GM18909 (cell line): ENCODE measurements at regions not wholly inside any gene's neighbourhood (a gene's known extent, or its start where the extent isn't known, plus 50 kb on each side); places are given as distances from the start of the nearest gene placed in this dataset.
"Not testable (repeated sequence)": the region's sequence is repeated elsewhere in the genome, so short reads cannot be mapped to it uniquely, and the experiment has no call there.

ENCODE experiments used
- ATAC-seq: cut with Tn5 transposase; IDR thresholded peaks from one replicate; pipeline ENCODE4 v1.9.1; 2021; ENCODE audit warnings: mild to moderate bottlenecking; ENCODE audit not compliant: unreplicated experiment, poor library complexity

DNA sequence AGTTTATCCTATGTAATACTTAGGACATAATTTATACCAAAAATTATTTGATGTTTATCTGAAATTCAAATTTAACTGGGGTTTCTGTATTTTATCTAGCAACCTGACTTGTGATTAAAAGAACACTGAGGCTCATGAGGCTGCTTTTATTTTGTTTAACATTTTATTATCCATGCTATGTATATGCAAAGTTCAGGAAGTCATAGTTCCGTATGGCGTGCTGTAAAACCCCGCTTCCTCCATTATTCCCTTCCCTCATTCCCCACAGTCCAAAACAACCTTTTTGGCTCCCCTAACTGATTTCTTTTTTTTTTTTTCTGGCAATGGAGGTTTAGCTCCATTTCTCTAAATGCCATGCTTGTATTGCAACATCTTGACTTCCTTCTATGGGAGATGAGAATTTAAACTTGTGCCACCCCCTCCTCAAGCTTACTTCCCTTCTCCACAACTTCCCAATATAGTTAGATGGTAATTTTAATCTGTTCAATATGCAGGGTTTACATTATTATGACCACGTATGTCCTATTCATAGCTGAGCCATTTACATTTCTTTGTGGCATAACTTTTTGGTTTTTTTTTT lies 138.0 kb upstream of the DNAH14 start:
- no peak for ATAC-seq

DNA sequence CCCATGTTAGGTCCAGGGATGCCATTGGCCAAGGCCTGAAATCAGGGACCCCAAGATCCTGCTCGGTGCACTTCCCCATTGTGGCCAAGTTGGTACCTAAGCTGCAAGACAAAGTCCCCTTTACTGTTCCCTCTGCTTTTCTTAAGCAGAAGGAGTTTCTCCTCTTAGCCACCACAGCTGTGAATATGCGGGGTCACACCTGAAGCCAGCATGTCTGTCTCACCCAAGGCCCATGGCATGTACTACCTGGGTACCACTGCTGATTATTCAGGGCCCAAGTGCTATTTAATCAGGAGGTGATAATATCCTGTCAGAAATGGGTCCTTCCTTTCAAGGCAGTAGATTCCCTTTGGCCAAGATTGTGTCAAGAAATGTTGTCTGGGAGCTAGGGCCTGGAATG lies 133.9 kb upstream of the DNAH14 start:
- ATAC-seq, result no peak

DNA sequence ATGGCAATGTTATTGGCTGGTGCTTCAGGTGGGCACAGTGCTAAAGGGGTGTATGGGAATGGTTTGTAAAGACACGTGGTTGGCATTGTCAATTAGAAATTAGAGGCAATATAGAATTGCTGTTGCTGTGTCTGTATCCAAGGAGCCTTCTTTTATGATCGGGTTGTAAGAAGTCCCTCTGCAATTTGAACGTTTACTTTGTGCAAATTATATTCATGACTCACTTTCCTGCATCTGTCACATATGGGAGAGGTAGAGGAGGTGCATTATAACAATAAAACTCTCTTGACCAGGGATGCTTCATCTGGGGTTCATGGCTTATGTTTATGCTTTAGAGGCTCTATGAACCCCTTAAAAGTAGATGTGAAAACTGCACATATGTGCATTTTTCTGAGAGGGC lies 130.4 kb upstream of the DNAH14 start:
- ATAC-seq, result no peak

DNA sequence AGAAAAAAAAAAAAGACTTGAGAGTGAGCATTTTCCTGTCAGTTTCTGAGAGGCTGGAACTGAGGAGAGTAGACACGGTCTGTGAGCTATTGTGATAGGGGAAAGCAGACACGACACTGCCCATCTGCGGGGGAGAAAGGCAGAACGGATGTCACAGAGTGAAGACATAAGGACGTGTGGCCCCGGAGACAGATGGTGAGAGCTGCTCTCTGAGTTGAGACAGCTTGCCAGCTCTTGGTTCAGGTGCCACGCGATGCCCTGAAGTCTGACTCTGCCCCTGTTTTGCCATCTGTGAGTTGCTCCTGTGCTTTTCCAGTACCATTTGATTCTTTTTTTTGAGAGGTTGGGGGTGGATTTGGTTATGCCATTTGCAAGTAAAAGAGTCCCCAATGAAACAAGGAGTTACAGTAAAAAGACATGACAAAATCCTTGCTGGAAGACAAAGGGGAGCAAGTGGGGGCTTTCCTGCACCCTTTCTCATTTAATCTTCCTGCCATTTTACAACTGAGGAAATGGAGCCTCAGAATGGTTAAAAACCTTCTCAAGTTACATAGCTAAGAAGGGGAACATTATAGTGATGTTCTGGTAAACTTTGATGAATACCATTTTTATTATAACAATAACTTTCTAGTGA lies 128.9 kb upstream of the DNAH14 start:
- ATAC-seq, result no peak

DNA sequence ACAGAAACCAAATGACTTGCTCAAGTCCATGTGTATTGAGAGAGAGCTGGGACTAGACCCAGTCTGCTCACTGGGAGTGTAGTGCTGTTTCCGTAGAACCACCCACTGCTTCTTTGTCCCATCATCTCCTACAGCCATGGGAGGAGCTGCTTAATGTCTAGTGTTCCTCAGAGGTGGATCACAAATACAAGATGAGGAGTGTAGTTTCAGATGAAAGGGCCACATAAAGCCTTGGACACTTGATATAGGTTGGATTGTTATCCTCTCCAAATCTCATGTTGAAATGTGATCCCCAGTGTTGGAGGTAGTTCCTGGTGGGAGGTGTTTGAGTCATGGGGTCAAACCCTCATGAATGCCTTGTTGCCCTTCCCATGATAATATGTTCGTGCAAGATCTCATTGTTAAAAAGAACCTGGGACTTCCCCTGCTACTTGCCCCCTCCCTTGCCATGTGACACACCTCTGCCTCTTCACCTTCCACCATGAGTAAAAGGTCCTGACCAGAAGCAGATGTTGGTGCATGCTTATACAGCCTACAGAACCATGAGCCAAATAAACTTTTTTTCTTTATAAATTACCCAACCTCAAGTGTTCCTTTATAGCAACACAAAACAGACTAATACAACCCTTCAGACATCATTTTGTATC lies 127.5 kb upstream of the DNAH14 start:
- ATAC-seq, result no peak

DNA sequence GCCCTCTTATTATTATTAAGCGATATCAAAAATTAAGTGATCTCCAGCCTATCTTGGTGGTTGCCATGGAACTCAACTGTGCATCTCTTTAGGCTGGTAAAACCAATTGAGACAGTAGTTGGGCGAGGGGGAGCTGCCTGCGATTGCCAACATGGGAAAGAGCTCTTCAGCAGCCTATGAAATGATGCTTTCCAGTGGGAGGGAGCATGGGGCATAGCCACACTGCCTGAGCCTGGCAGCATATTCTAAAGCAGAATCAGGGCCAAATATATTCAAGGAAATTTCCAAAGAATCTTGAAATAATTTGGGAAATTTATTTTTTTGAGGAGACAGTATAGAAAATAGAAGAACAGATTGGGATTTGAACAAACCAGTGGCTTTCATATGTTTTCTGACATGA lies 126.9 kb upstream of the DNAH14 start:
- no peak for ATAC-seq

DNA sequence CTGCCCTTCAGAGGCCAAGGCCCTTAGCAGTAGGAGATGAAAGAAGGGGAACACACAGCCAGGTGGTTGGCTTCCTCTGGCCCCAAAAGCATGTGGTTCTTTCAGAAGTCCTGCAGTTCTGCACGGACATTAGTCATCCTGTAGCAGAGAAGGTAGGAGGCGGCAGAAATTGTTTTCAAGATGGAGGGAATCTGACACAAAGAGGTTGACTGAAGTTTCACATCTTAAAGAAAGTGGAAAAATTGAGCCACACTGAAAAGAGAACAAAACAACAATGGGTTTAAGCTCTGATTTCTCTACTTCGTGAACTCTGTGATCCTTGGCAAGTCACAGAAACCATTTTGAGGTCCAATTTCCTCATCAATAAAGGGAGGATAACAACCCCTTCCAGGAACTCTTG lies 125.3 kb upstream of the DNAH14 start:
- peak; percentile 37 for ATAC-seq

DNA sequence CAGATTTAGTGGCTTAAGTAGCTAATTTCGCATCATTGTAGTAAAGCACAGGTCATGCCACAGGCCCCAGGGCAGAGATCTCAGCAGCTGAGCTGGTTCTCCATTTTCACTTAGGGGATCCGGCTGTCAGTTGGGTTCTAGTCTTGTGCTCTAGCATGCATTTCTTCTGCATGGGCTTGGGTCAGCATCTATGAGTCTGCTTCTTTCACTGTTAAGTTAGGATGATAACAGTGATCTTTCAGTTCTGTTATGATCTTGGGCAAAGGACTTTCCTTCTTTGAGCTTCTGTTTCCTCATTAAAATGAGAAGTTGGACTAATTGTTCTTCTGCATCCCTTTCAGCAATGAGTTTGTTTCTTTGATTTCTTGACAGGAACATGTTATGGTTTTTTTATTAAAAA lies 123.6 kb upstream of the DNAH14 start:
- ATAC-seq, result no peak

DNA sequence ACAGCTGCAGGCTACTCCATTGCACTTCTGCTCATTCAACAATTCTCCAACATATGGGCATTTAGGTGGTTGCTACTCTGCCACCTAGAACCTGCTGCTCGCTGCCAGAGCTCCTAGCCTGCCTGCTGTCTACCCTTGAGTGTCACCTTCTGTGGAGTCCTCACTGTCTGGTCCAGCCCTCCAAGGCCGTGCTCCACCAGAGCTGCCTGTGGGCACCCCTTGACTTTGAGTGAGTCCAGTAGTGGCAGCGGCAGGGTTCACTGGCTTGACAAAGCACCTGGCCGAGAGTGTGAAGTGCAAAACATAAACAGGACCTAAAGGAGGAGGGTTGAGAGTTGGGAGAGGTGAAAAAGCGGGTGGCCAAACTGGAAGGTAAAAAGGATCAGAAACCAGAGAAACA lies 120.3 kb upstream of the DNAH14 start:
- ATAC-seq, result no peak

DNA sequence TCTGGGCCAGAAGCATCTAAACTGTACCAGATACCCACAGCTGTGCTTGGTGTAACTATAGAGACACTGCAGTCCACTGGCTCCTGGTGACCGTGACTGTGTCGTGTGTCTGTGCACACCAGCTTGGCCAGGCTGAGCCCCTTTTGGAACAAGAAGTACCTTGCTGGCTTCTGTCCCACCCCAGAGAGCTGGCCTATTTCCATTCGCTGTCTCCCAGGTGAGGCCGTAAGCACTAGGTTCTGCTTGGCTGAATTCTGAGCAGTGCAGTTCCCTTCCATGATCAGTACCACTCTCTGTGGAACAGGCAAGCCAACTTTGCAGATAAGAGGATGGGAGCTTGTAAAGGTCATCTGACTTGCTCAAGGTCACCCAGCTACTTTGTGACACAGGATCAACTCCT lies 119.9 kb upstream of the DNAH14 start:
- no peak for ATAC-seq

DNA sequence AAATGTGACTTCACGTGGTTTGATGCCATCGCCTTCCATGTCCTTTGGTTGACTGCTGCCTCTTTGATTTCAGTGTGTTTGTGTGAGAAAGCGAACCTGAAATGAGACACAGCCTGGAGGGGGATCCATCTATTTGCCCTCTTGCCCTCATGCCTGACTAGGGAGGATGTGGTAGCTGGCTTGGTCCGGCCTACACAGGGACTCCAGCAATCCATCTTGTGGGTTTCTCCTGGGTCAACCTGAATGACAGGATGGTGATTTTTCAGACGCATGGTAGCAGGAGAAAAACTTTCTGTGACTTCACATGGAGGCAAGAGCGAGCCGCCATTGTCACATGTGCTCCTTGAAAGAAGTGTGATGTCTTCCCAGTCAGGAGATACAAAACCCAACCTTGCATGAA lies 117.9 kb upstream of the DNAH14 start:
- ATAC-seq, result no peak

DNA sequence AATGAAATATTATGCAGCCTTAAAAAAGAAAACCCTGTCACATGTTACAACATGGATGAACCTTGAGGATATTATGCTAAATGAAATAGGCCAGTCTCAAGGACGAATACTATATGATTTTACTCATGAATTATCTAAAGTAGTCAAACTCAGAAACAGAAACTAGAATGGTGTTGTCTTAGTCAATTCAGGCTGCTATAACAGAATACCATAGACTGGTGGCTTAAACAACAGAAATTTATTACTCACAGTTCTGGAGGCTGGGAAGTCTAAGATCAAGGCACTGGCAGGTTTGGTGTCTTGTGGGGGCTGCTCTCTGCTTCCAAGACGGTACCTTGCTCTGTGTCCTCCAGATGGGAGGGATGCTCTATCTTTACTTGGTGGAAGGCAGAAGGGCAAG lies 113.8 kb upstream of the DNAH14 start:
- ATAC-seq, result peak; percentile 32

DNA sequence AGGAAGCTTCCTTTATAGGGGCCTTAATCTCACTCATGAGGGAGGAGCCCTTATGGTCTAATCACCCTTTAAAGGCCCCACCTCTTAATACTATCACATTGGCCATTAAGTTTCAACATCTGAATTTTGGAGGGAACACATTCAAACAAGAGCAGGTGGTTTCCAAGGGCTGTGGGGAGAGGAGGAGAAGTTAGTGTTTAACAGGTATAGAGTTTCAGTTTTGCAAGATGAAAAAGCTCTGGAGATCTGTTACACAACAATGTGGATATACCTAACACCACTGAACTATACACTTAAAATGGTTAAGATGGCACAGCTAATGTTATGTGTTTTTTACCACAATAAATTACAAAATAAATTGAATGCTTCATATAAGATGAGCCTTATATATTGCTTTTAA lies 113.4 kb upstream of the DNAH14 start:
- ATAC-seq, result peak; percentile 59

DNA sequence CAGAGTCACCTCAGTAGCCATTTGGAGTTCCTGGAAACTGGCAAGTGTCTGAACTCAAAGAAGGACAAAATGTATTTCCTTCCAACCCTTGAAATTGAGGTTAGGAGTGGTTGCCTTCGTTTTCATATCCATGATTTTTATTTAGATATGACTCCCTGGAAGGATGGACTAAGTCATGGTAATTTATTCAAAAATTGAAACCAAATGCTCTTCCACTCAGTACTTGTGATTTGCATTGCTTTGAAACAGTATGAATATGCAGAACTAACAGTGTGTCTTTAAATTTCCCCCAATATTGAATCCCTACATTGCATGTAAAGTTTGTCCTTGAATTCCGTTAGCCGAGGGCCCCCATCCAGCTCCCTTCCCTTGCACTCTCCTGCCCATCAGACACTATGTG lies 112.1 kb upstream of the DNAH14 start:
- ATAC-seq, result no peak

DNA sequence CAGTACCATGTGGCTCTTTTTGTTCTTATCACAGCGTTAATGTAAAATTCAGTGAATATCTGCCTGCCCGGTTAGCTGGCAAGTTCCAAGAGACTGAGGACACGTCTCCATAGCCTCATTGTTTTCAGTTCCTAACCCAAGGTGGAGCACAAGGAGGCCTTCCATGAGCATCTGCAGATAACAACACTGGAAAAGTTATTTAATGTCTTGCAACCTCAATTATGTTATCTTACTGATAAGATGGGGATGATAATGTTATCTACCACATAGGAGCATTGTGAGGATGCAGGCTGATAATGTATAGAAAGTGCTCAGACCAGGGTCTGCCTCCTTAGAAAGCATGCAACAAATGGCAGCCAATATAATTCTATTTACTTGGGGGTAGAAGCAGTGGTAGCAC lies 109.6 kb upstream of the DNAH14 start:
- no peak for ATAC-seq

DNA sequence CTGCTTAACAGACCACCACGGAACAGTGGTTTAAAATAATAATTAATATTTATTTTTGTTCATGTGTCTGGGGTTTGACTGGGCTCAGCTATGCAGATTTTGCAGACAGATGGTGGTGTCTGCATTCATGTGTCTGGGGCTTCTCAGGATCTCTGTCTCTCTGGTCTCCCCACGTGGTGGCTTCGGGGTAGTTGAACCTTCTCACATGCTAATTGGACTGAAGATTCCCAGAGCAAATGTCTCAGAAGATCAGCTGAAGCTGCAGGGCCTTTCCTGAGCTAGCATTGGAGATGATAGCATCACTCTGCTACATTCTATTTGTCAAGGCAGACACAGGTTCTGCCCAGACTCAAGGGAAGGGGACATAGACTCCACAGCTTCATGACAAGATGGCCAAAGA lies 109.1 kb upstream of the DNAH14 start:
- no peak for ATAC-seq

DNA sequence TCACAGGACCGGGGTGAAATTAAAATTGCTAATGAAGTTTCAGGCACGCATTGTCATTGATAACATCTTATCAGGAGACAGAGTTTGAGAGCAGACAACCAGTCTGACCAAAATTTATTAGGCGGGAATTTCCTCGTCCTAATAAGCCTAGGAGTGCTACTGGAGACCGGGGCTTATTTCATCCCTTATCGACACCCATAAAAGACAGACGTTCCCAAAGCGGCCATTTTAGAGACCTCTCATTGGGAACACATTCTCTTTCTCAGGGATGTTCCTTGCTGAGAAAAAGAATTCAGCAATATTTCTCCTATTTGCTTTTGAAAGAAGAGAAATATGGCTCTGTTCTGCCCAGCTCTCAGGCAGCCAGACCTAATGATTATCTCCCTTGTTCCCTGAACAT lies 107.7 kb upstream of the DNAH14 start:
- ATAC-seq, result not testable (repeated sequence)

DNA sequence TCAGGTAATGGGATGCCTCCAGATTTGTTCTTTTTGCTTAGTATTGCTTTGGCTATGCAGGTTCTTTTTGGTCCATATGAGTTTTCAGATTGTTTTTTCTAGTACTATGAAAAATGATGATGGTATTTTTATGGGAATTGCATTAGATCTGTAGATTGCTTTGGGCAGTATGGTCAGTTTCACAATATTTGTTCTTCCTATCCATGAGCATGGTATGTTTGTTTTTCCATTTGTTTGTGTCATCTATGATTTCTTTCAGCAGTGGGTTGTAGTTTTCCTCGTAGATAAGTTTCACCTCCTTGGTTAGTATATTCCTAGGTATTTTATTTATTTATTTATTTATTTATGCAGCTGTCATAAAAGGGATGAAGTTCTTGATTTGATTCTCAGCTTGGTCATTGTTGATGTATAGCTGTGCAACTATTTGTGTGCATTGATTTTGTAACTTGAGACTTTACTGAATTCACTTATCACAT lies 103.9 kb upstream of the DNAH14 start:
- no peak for ATAC-seq

DNA sequence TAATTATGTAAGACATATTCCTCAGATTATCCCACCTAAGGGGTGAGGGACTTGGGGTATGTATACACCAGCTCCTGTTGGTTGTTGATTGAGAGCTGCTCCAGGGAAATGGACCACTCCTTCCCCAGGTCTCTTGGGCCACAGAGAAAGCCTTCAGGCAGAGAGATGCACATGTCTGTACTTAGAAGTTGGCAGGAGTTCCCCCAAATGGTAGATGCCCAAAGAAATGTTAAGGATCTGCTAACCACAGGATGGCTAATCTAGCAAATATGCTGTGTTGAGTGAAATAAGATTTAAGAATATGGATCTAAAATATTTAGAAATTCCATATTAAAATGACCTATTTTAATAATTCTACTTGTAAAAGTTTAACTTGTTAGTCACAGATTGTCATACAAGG lies 100.8 kb upstream of the DNAH14 start:
- ATAC-seq, result no peak

DNA sequence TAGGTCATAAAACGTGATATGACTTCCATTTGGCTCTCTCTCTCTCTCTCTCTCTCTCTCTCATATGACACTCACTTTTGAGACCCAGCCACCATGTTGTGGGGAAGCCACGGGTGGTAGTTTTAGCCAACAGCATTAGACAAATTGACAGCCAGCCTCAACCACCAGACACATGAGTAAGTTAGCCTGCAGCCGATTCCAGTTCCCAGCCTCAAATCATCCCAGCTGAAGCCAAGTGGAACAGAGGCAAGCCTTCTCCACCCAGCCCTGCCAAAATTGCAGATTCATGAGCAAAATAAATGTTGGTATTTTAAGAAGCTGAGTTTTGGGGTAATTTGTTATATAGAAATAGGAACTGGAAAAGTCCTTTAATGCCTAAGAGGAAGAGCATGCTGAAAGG lies 98.0 kb upstream of the DNAH14 start:
- no peak for ATAC-seq

DNA sequence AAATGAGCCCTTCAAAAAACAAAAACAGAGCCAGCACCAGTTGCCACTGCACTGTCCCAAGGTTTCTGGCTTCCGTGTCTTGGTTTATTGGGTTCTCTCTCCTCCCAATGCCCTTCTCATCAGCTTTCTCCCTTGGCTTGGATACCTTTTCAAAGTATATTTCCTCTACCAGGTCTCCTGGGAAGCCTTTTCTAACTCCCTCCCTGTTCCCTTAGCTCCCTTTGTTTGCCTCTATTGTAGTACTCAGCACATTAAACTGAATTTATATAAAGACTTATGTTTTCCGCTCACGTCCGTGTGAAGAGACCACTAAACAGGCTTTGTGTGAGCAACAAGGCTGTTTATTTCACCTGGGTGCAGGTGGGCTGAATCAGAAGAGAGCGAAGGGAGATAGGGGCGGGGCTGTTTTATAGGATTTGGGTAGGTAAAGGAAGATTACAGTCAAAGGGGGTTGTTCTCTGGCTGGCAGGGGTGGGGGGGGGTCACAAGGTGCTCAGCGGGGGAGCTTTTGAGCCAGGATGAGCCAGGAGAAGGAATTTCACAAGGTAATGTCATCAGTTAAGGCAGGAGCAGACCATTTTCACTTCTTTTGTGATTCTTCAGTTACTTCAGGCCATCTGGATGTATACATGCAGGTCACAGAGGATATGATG lies 89.7 kb upstream of the DNAH14 start:
- not testable (repeated sequence) for ATAC-seq
